SK-N-SH treated with all-trans-retinoic acid at 6 μM for 48 hours (cell line): ENCODE measurements at regions not wholly inside any gene's neighbourhood (a gene's known extent, or its start where the extent isn't known, plus 50 kb on each side); places are given as distances from the start of the nearest gene placed in this dataset.

Experiments used
- CREB5 ChIP-seq: fragments of 250-450 bp; sonication (Bioruptor Pico); IDR thresholded peaks from 2 replicates; pipeline ENCODE4 v1.5.1; 2020; ENCODE audit warnings: low read depth, mild to moderate bottlenecking, moderate library complexity
- ZFP3 ChIP-seq: fragments of 250-450 bp; sonication (Bioruptor Pico); IDR thresholded peaks from 2 replicates; pipeline ENCODE4 v1.5.0; 2020; ENCODE audit warnings: mild to moderate bottlenecking, moderate library complexity
- TF ChIP-seq, protein P1 (sequence below): fragments of 250-450 bp; sonication (Bioruptor Pico); IDR thresholded peaks from 2 replicates; pipeline ENCODE4 v1.5.1; 2021; ENCODE audit warnings: mild to moderate bottlenecking, moderate library complexity

DNA sequence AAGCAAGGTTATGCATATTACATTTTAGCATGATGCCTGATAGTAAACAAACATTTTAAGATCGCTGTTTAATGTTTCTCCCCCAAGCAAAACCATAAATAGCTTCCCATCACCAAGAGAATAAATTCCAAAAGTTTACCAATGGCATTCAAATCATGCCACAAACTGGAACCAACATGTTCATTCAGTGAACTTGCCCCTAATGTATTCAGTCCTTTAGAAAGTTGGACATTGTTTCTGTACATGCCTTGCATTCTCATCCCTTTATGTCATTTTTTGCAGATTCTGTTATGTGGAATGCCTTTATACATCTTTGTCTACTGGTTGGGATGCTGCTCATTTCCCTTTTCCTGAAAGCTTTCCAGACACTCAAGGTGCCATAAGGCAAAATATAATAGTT lies 105.5 kb downstream of the PYDC2 start:
- TF ChIP-seq ZFP3 (CRISPR knock-in tag) (no peak), CREB5 (no peak)
- TF ChIP-seq, protein P1, sequence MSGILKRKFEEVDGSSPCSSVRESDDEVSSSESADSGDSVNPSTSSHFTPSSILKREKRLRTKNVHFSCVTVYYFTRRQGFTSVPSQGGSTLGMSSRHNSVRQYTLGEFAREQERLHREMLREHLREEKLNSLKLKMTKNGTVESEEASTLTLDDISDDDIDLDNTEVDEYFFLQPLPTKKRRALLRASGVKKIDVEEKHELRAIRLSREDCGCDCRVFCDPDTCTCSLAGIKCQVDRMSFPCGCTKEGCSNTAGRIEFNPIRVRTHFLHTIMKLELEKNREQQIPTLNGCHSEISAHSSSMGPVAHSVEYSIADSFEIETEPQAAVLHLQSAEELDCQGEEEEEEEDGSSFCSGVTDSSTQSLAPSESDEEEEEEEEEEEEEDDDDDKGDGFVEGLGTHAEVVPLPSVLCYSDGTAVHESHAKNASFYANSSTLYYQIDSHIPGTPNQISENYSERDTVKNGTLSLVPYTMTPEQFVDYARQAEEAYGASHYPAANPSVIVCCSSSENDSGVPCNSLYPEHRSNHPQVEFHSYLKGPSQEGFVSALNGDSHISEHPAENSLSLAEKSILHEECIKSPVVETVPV (CRISPR knock-in tag): no peak
